EL (cell line): ENCODE measurements at regions not wholly inside any gene's neighbourhood (a gene's known extent, or its start where the extent isn't known, plus 50 kb on each side); places are given as distances from the start of the nearest gene placed in this dataset.

ENCODE experiments used
- DNase-seq: peaks from one replicate; pipeline ENCODE4 v3.0.0-alpha.2; 2016

DNA sequence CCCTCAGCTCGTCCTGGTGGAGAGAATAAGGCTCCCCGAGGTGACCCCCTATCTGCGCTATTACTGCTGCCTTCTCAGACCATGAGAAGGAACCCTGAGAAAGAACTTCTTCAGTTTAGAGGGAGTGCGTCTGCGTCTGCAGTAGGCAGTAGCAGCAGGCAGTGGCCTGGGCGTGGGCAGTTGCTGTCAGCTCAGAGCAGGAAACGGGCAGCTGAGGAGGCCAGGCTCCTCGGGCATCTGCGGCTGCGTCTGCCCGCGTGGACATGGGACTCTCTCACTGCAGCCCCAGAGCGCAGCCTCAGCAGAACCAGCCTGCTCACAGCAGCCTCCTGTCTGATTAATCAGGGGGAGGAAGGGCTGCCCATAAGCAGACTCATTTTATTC is 49.8 kb upstream of the FCN1 start:
- DNase-seq = no peak

DNA sequence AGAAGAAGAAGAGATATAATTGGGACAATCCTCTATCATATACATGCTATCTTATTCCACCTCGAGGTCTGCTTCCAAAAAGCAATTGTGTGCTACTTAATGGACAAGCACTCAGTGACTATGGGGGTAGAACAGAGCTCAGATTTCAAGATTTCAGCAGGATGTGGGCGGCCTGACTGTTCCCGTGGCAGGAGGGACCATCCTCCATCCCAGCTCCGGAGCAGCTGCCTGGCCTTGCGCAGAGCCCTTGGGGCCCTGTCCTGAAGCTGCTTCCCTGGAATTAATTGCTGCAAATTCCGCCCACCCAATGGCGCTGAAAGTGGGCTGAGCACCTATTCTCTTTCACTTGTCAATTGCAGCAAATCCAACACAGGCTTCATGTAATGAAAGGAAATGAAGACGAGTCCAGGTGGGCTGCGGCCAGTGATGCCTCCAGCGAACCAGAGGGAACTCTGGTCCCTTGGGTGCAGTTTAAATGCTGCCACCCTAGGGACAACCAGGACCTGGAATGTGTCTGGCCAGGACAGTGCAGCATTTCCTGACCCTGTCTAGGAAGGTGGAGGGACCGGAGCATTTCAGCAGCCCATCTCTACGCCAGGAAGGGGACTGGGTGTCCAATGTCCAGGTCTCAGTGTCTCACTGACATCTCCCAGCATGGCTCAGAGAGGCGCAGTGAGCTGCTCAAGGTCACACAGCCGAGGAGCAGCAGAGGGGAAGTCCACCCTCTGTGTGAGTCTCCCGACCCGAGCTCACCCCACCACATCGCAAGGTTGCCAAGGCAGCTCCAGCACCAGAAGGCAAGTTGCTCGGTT is 50.5 kb upstream of the FCN1 start:
- DNase-seq = no peak

DNA sequence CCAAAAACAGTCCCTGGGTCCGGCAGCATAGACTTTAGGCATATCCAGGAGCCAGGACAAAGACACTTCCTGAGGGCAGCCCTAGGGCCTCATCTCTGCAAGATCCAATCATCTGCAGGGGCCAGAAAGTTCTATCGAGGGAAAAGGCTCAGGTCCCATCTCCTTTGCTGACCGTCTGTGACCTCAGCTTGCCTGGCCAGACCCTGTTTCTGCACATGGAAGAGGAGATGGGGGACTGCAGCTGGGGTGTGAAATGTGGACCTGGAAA is 51.0 kb upstream of the FCN1 start:
- DNase-seq = no peak

DNA sequence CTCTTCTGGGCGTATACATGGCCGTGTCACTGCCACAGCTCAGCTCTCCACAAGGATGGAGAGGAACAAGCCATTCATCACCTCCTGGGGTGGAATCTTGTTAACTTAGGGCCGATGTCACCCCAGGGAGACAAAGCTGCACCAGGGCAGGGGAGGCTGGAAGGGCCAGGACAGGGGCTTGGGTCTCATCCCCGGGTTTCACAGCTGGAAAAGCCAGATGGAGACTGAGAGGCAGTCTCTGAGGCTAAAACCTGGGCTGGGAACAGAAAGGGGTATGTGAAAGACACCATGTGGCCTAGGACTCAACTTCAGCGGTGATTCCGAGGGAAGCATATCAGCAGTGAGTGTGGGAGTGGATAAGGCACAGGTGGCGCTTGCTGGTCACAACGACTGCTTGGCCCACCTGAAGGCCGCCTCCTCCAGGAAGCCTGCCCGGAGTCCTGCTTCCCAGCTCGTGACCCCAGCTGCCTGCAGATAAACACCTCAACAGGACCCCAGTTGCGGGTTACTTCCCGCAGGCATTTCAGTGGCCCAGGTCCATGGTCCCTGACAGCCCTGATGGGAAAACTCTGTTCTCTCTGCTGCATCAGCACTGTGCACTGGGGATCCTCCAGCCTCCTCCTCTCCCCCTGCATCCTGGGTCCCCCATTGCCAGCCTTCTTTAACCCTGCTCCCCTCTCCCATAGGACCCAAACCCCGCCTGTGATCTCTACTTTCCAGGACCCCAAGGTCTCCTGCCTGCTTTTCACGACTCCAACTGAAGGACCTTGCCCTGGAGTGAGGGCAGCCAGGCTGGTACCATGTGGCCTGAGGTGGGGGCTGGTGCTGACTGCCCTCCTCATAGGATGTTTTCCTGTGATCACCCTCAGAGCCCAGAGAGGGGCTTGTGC is 51.7 kb upstream of the FCN1 start:
- DNase-seq = no peak

DNA sequence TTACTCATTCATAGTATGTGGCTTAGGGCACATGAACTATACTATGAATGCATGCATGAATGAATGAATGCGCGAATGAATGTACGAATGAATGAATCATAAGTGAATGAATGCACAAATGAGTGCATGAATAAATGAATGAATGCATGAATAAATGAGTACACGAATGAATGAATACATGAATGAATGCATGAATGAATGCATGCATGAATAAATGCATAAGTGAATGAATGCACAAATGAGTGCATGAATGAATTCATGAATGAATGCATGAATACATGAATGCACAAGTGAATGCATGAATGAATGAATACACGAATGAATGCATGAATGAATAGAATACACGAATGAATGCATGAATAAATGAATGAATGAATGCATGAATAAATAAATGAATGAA is 52.5 kb upstream of the FCN1 start:
- DNase-seq = no peak

DNA sequence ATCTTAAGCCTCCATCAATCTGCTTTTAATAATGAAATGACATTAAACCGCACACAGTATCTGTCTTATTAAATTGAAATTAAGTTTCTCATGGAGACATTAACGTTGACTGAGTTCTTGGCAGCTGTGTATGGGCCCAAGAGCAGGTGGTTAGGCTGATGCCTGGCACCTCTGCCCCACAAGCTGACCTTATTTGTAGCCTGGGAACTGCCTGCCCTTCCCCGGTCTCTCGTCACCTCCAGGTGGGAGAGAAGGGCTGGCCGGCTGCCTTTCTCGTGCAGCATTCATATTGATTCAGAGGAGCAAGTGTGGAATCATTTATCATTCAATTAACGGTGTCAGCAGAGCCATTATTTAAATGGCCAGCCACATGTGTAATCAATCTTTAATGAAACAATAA is 53.0 kb upstream of the FCN1 start:
- no peak for DNase-seq

DNA sequence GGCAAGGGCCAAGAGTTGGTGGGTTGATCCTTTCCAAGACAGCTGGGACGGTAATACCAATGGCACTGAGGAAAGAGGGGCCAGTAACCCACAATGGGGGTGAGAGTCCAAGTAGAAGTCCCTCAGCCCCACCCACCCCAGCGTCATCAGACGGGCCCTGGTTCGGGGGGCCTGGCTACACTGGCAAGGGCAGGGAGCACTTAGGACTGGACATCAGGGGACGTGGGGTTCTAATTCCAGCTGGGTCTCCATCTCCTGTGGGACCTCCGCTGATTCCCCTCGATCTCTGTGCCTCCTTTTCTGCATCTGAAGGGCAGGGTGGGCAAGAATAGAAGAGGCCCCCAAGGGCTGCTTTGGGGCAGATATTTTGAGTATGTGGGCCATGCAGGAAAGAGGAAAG is 53.5 kb upstream of the FCN1 start:
- DNase-seq = no peak

DNA sequence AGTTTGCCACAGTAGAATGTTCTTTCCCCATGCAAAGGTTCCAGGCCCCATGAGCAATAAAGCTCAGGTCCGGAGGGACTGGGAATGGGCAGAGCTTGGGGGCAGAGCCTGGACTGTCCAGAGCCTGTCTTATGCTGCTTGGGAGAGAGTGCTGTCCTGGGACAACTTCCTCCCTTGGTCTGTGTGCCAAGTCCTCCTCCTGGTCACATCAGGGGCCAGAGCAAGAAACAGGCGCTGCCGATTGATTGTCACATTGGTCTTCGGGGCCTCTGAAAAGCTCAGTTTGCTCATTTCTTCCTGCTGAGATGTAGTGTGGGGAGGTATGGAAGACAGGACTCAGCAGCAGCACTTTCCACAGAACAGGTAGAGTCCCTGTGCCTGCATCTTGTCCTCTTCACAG is 54.0 kb upstream of the FCN1 start:
- no peak for DNase-seq

DNA sequence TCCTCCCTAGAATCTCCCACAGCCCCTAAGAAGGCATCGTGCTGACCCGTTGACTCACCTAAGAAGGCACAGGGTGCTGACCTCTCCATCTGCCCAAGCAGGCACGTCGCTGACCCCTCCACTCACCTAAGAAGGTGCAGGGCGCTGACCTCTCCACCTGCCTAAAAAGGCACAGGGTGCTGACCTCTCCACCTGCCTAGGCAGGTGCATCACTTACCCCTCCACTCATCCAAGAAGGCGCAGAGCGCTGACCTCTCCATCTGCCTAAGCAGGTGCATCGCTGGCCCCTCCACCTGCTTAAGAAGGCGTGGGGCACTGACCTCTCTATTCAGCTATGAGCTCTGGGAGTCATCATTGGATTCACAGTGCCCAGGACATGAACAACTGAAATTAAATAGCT is 54.4 kb upstream of the FCN1 start:
- DNase-seq = no peak

DNA sequence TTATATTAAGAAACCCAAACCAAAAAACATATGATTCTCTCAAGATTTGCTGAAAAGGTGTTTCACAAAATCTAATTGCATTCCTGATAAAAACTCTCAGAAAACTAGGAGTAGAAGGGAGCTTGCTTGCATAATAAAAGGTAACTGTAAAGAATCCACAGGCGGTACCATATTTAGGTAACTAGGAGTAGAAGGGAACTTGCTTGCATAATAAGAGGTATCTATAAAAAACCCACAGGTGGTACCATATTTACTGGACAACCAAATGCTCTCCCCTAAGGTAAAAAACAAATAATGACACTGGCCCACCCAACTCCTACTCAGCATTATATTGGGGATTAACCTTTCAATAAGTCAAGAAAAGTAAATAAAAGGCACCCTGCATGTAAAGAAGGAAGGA is 57.5 kb upstream of the FCN1 start:
- no peak for DNase-seq

DNA sequence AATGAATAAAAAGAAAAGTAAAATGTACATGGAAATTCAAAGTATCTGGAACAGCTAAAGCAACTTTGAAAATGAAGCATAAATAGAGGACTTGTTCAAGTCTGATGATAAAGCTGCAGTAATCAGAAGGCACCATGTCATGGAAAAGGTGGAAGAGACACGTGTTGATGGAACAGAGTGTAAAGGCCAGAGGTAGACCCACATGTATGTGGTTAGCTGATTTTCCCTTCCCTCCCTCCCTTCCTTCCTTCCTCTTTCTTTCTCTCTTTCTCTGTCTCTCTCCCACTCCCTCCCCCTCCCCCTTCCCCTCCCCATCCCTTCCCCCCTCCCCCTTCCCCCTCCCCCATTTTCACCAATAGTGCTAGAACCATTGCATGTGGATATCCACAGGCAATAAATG is 58.7 kb upstream of the FCN1 start:
- no peak for DNase-seq

DNA sequence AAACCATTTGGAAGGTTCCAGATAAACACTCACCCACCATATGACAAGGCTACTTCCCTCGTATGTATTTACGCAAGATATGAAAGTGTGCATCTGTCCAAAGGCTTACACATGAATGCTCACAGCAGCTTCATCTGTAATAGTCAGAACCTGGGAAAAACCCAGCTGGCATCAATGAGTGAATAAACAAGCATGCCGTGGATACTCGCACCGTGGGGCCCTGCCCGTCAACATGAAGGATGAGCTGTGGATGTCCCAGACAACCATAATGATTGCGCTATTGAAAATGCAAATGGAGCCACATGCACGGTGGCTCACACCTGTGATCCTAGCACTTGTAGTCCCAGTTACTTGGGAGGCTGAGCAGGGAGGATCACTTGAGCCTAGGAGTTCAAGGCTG is 60.6 kb upstream of the FCN1 start:
- no peak for DNase-seq

DNA sequence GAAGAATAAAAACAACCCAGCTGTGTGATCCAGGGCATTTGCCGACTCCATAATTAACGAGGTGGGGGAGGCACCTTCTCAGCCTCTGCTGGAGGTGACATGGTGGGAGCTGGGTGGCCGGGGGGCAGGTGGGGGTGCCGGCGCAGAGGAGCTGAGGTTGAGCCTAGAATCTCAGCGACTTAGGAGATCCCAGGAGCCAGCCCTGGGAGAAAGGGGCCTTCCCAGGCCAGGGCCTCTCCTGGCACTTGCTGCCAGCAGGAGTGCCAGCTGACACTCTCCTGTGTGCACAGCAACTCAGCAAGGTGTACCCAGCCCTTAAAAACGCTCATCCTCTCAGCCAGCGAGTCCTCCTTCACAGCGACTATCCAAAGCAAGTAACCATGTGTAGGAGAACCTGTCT is 62.8 kb upstream of the FCN1 start:
- DNase-seq = no peak

DNA sequence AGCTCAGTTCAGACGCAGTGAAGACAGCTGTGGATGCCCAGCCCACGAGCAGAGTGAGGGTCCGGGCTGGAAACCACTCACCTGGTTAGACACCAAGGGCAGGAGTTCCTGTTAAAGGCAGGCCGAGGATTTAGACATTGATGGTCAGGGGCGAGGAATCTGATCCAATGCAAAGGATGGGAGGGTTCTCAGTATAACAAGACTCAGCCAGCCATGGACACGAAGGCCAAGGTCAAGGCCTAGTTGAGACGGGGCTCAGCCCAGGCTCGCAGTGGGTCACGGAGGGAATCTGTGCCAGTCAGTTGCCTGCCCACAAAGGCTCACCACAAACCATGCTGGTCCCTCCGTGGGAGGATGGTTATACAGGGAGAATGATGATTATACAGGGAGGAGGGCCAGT is 63.3 kb upstream of the FCN1 start:
- no peak for DNase-seq

DNA sequence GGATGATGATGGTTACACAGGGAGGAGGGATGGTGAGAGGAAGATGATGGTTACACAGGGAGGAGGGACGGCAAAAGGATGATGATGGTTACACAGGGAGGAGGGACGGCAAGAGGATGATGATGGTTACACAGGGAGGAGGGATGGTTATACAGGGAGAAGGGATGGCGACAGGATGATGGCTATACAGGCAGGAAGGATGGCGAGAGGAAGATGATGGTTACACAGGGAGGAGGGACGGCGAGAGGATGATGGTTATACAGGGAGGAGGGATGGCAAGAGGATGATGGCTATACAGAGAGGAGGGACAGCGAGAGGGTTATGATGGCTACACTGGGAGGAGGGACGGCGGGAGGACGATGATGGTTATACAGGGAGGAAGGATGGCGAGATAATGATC is 64.1 kb upstream of the FCN1 start:
- DNase-seq = no peak

DNA sequence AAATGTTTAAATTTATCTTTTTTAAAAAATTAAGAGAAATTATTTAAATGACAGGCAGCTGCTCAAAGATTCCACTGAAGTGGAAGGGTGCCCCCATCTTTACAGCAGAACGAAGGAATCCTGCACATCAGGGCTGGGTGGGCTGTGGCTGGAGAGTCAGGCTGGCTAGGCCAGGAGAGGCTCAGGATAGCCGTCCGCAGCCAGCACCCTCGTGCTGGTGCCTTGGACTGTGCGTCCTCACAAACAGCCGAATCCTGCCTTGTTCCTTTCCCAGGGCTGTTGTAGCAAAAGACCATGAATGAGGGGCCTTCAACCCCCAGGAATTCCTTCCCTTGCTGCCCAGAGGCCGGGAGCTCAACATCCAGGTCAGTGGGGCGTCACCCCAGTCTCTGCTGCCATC is 64.6 kb upstream of the FCN1 start:
- DNase-seq = no peak

DNA sequence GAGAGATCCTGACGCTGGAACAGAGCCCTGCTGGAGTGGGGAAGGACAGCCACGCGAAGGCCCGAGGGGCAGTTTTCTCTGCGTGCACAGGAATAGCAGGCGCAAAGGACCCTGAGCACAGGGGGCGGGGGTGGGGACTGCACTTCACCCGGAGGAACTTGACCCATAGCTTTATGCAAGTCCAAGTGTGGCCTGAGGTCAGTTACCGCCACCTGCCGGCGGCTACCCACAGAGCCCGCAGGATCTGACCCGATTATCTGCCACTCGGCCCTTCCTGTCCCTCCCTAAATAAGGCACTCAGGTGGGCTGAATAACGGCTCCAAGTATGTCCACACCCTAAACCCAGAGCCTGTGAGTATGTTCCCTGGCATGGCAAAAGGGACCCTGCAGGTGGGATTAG is 65.4 kb upstream of the FCN1 start:
- DNase-seq = no peak

DNA sequence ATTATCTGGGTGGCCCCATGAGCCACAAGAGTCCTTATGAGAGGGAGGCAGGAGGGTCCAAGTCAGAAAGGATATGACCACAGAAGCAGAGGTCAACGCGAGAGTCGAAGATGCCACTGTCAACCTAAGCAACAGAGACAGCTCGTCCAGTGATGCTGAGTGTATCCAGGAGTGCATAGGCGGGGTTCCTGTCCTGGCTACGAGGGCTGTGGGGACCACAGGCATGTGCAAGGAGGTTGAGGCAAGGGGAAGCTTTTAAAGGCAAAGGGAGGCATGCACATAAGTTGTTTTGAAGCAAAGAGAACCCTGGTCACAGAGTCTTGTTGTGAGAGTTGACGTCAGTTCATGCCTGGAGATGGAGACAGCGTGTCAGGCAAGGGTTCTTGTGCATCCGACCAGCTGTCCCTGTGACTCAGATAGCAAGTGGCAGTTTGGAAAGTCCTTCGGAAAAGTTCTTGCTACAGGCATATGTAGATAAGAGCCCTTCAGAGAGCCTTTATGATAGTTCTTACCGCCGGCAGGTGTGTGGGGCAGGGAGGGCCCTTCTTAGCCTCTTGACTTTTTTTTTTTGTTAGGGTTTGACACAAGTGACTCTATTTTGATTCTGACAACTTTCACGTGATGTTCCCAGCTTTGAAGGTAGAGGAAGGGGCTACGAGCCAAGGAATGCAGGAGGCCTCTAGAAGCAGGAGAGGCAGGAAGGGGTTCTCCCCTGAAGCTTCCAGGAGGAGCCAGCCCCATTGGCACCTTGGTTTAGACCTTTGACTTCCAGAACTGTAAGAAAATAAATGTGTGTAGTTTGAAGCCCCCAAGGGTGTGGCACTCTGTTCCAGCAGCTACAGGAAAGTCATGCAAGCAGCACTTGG is 66.0 kb upstream of the FCN1 start:
- no peak for DNase-seq

DNA sequence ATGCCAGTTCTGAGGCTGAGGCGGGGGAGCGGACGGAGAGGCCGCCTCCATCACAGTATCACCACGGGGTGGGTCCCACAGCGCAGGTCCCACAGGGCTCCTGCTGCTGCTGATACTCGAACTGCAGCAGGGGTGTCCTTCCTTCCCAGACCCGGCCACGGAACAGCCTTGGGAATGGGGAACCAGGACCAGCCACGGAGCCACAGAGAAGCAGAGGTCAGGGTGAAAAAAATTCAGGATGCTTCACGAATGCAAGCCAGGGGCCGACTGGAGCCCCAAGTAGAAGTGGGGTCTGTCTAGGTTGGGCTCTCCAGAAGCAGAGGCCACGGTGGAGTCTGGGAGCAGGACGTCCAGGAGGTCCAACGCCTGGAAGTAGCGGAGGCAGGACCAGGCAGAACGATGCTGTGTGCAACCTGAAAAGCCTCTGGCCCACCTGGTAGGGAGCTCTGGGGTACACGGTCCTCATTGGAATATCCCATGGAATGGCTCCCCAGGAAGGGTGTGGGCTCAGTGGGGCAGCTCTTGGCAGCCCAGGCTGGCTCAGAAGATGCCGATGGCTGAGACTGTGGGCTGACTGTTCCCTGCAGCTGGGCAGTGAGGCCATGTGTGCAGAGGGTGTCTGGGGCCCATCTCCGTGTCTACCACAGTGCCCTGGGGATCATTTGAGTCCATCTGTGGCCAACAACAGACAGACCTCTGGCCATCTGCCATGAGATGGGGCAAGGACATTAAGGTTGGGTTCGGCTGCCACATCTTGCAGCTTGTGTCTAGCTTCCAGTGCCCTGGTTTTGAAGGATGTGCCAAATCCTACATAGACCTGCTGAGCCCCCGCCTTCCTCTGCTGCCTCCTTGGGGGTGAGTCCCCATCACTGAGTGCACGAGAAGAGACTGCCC is 66.9 kb upstream of the FCN1 start:
- no peak for DNase-seq

DNA sequence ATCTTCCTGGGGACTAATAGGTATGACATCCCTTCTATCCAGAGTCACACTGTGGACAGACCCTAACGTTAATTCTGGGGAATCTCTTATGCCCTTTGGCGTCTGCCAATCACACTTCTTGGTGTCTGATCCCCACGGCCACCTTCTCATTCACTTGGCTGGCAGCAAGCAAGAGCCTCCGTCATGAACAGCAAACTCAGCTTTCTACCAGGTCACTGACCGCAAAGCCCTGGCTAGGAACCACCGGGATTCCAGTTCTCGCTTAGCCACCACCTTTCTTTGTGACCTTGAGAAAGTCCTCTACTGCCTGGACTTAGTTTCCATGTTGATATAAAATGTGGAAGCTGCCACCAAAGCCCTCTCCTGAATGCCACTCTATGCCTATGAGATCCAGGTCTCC is 67.7 kb upstream of the FCN1 start:
- DNase-seq = no peak

DNA sequence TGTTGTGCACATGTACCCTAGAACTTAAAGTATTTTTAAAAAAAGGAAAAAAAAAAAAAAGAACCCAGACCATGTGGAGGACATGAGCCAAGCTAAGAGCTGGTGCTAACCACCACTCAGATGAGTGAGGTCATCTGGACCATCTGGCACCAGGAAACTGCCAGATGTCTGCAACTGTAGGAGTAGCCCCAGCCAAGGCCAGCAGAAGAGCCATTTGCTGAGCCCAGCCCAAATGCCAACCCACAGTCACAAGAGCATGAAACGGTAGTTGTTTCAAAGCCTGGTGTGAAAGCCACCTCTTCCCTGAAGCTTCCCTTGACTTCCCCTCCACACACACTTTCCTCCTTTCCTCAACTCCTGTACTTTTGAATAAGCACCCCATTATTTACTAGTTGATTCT is 69.2 kb upstream of the FCN1 start:
- DNase-seq = no peak

DNA sequence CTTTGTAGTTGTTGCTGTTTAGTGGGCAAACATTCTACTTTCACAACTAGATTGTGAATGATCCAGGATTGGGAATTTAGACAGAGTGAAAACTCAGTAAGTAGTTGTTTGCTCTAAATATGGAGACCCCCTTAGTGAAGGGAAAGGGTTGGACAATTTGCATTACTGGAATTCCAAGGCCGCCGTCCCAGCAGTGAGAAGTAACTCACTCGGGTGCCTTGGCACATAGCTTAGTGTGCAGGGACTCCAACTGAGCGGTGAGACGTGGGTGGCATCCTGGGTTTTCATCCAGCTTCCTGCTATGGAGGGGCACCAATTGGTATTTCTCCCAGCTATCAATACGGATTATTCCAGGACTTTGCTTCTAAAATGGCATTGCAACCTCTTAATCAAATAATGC is 69.7 kb upstream of the FCN1 start:
- no peak for DNase-seq
